H1 (cell line): ENCODE measurements at regions not wholly inside any gene's neighbourhood (a gene's known extent, or its start where the extent isn't known, plus 50 kb on each side); places are given as distances from the start of the nearest gene placed in this dataset.
A peak's percentile ranks its signal among the peaks of the same experiment; 100 is the strongest.

Experiments used
- CTCF ChIA-PET: fragments of 300-600 bp; sonication (Branson Sonifier 250); formaldehyde crosslinking; loops from one replicate; lab custom pipeline; 2021; ENCODE audit not compliant: partially characterized antibody; lab: Charles Lee
- POLR2A ChIA-PET: fragments of 300-600 bp; sonication (Branson Sonifier 250); formaldehyde crosslinking; loops from one replicate; lab custom pipeline; 2021; ENCODE audit warnings: inconsistent platforms; ENCODE audit not compliant: partially characterized antibody; lab: Charles Lee
- DNase-seq, 2 experiments: peaks; one replicate each; pipeline versions ENCODE4 v3.0.0 to v3.0.0-alpha.2; 2010 to 2022; ENCODE audit warnings: low spot score in 2 of 2, low read depth in 1 of 2, mixed read lengths in 1 of 2
- FAIRE-seq: peaks from 2 replicates; lab custom pipeline; 2011; peaks lifted over from hg19 to GRCh38; lab: Jason Lieb, UNC
- H2AFZ ChIP-seq: 2 replicates; pipeline ENCODE4 v1.8.1; 2012; ENCODE audit warnings: low read length, inconsistent platforms
- H2AK5ac ChIP-seq: 2 replicates; pipeline ENCODE4 v1.6.1; 2013; ENCODE audit warnings: low read depth, low read length
- H2BK120ac ChIP-seq: replicated peaks from 2 replicates; pipeline ENCODE3; 2013; ENCODE audit warnings: low read depth, low read length, inconsistent platforms
- H2BK12ac ChIP-seq: 2 replicates; pipeline ENCODE4 v1.6.1; 2013; ENCODE audit warnings: low read depth, low read length
- H2BK15ac ChIP-seq: 2 replicates; pipeline ENCODE4 v1.6.1; 2013; ENCODE audit warnings: low read length
- H2BK20ac ChIP-seq: 2 replicates; pipeline ENCODE4 v1.6.1; 2013; ENCODE audit warnings: low read length
- H2BK5ac ChIP-seq: 2 replicates; pipeline ENCODE4 v1.6.1; 2013; ENCODE audit warnings: low read depth, low read length
- H3K14ac ChIP-seq: 2 replicates; pipeline ENCODE4 v1.6.1; 2013; ENCODE audit warnings: inconsistent platforms; ENCODE audit not compliant: insufficient read length
- H3K18ac ChIP-seq: 2 replicates; pipeline ENCODE4 v1.6.1; 2013; ENCODE audit warnings: low read length; ENCODE audit errors: extremely low read depth
- H3K23ac ChIP-seq: 2 replicates; pipeline ENCODE4 v1.6.1; 2013; ENCODE audit warnings: inconsistent platforms; ENCODE audit not compliant: insufficient read length
- H3K23me2 ChIP-seq: 2 replicates; pipeline ENCODE4 v1.6.1; 2013; ENCODE audit warnings: low read depth, low read length
- H3K27ac ChIP-seq: 2 replicates; pipeline ENCODE4 v1.6.1; 2011; ENCODE audit warnings: low read depth, low read length, inconsistent platforms
- H3K27me3 ChIP-seq, 4 experiments: replicated peaks in 1 of 4; 1 replicate in 1 of 4; 2 replicates in 3 of 4; pipeline versions ENCODE4 v1.6.1 to v1.8.1; 2011 to 2013; ENCODE audit warnings: low read length in 3 of 4, mild to moderate bottlenecking in 3 of 4, inconsistent platforms in 2 of 4, mixed read lengths in 2 of 4, moderate library complexity in 1 of 4; ENCODE audit not compliant: control insufficient read depth in 3 of 4, insufficient read depth in 3 of 4; ENCODE audit errors: extremely low read depth in 1 of 4
- H3K36me3 ChIP-seq, 4 experiments: 2 replicates each; pipeline versions ENCODE4 v1.6.1 to v1.8.1; 2011 to 2013; ENCODE audit warnings: mild to moderate bottlenecking in 4 of 4, low read length in 3 of 4, moderate library complexity in 2 of 4, control low read depth in 1 of 4, inconsistent platforms in 1 of 4; ENCODE audit not compliant: insufficient read depth in 4 of 4, control insufficient read depth in 2 of 4
- H3K4ac ChIP-seq: replicated peaks from 2 replicates; pipeline ENCODE3; 2013; ENCODE audit warnings: low read length, low read depth, mixed read lengths, inconsistent platforms; ENCODE audit not compliant: insufficient read length
- H3K4me1 ChIP-seq, 4 experiments: replicated peaks in 1 of 4; 1 replicate in 1 of 4; 2 replicates in 3 of 4; pipeline versions ENCODE4 v1.6.1 to v1.8.1; 2011 to 2013; ENCODE audit warnings: low read length in 3 of 4, inconsistent platforms in 2 of 4, mixed read lengths in 1 of 4; ENCODE audit not compliant: insufficient read depth in 4 of 4, control insufficient read depth in 3 of 4
- H3K4me2 ChIP-seq, 2 experiments: 2 replicates each; pipeline versions ENCODE4 v1.6.1 to v1.8.1; 2011 to 2013; ENCODE audit warnings: low read depth in 2 of 2, low read length in 2 of 2, control low read depth in 1 of 2, inconsistent platforms in 1 of 2, mild to moderate bottlenecking in 1 of 2; ENCODE audit not compliant: insufficient read depth in 1 of 2
- H3K4me3 ChIP-seq, 4 experiments: fragments of 200-600, 300-600 bp in 1 of 4; sonication (generic), shearing (Covaris generic), sonication (Bioruptor Twin) in 1 of 4; 2 replicates each; pipeline versions ENCODE4 v1.5.1 to v1.8.1; 2011 to 2016; ENCODE audit warnings: low read length in 4 of 4, low read depth in 3 of 4, control low read depth in 2 of 4, inconsistent platforms in 2 of 4, mild to moderate bottlenecking in 2 of 4, mixed read lengths in 1 of 4, moderate library complexity in 1 of 4; ENCODE audit not compliant: insufficient read depth in 2 of 4; ENCODE audit errors: extremely low read depth in 1 of 4
- H3K56ac ChIP-seq: replicated peaks from 2 replicates; pipeline ENCODE3; 2013; ENCODE audit warnings: low read depth, mild to moderate bottlenecking, mixed read lengths, low read length, inconsistent platforms; ENCODE audit not compliant: insufficient read length
- H3K79me1 ChIP-seq: 2 replicates; pipeline ENCODE4 v1.6.1; 2013; ENCODE audit warnings: low read depth, low read length, control low read depth
- H3K79me2 ChIP-seq, 2 experiments: 2 replicates each; pipeline versions ENCODE4 v1.6.1 to v1.8.1; 2012 to 2013; ENCODE audit warnings: low read length in 2 of 2, mild to moderate bottlenecking in 2 of 2, inconsistent platforms in 1 of 2; ENCODE audit not compliant: insufficient read depth in 2 of 2, control insufficient read depth in 1 of 2
- H3K9ac ChIP-seq, 4 experiments: replicated peaks in 1 of 4; 1 replicate in 1 of 4; 2 replicates in 3 of 4; pipeline versions ENCODE4 v1.6.1 to v1.8.1; 2011 to 2013; ENCODE audit warnings: low read depth in 3 of 4, low read length in 3 of 4, control low read depth in 2 of 4, mild to moderate bottlenecking in 2 of 4, moderate library complexity in 2 of 4, inconsistent platforms in 1 of 4; ENCODE audit errors: extremely low read depth in 1 of 4
- H3K9me3 ChIP-seq, 2 experiments: 2 replicates each; pipeline versions ENCODE4 v1.6.1 to v1.8.1; 2012 to 2013; ENCODE audit warnings: mild to moderate bottlenecking in 2 of 2, moderate library complexity in 2 of 2, control low read depth in 1 of 2, inconsistent platforms in 1 of 2, low read depth in 1 of 2, low read length in 1 of 2, mixed read lengths in 1 of 2; ENCODE audit not compliant: insufficient read depth in 2 of 2
- H4K20me1 ChIP-seq, 2 experiments: replicated peaks in 1 of 2; 2 replicates each; pipeline versions ENCODE3 to v1.8.1; 2011 to 2013; ENCODE audit warnings: inconsistent platforms in 2 of 2, low read length in 2 of 2, mild to moderate bottlenecking in 1 of 2; ENCODE audit not compliant: insufficient read depth in 2 of 2, control insufficient read depth in 1 of 2
- H4K5ac ChIP-seq: 2 replicates; pipeline ENCODE4 v1.6.1; 2013; ENCODE audit warnings: low read length, low read depth, mixed read lengths, inconsistent platforms; ENCODE audit not compliant: insufficient read length
- H4K8ac ChIP-seq: 2 replicates; pipeline ENCODE4 v1.8.0; 2013; ENCODE audit warnings: mild to moderate bottlenecking, moderate library complexity, low read length, inconsistent platforms; ENCODE audit not compliant: insufficient read depth; ENCODE audit errors: extremely low read depth
- H4K91ac ChIP-seq: replicated peaks from 2 replicates; pipeline ENCODE3; 2013; ENCODE audit warnings: low read length, mixed read lengths, inconsistent platforms; ENCODE audit not compliant: insufficient read length
- KDM1A ChIP-seq: fragments of 200-600, 300-600 bp; sonication (generic); IDR thresholded peaks from 2 replicates; pipeline ENCODE4 v1.7.1; 2016; ENCODE audit warnings: mild to moderate bottlenecking, low read length, borderline replicate concordance
- KDM5A ChIP-seq: fragments of 200-600 bp; IDR thresholded peaks from 2 replicates; pipeline ENCODE4 v1.7.1; 2012; ENCODE audit warnings: mild to moderate bottlenecking, low read length, inconsistent platforms, mixed read lengths
- SIN3A ChIP-seq, 2 experiments: IDR thresholded peaks in 1 of 2; conservative IDR thresholded peaks in 1 of 2; 2 replicates each; pipeline ENCODE4 v1.6.1; 2011 to 2012; ENCODE audit warnings: low read length in 2 of 2, improper control_type of control experiment in 1 of 2, low read depth in 1 of 2, mild to moderate bottlenecking in 1 of 2
- SP2 ChIP-seq: IDR thresholded peaks from 2 replicates; pipeline ENCODE4 v1.6.1; 2012; ENCODE audit warnings: mild to moderate bottlenecking, low read length, inconsistent platforms
- YY1 ChIP-seq: IDR thresholded peaks from 2 replicates; pipeline ENCODE4 v1.6.1; 2011; ENCODE audit warnings: low read depth, mild to moderate bottlenecking, low read length
- WGBS, 2 experiments: shearing (Covaris generic) in 1 of 2; methylation state at CpG; one replicate each; pipeline versions ENCODE4 v1.1.6 to v1.1.7; 2013 to 2015; ENCODE audit warnings: low lambda C conversion rate in 2 of 2, mixed read lengths in 2 of 2, inconsistent platforms in 1 of 2, low coverage in 1 of 2, missing lambda C conversion rate in 1 of 2; ENCODE audit not compliant: insufficient replicate concordance in 2 of 2, insufficient coverage in 1 of 2, insufficient read length in 1 of 2; ENCODE audit errors: extremely low coverage in 1 of 2, missing lambda C conversion rate in 1 of 2; 5-methylcytosine and 5-hydroxymethylcytosine counted together

DNA sequence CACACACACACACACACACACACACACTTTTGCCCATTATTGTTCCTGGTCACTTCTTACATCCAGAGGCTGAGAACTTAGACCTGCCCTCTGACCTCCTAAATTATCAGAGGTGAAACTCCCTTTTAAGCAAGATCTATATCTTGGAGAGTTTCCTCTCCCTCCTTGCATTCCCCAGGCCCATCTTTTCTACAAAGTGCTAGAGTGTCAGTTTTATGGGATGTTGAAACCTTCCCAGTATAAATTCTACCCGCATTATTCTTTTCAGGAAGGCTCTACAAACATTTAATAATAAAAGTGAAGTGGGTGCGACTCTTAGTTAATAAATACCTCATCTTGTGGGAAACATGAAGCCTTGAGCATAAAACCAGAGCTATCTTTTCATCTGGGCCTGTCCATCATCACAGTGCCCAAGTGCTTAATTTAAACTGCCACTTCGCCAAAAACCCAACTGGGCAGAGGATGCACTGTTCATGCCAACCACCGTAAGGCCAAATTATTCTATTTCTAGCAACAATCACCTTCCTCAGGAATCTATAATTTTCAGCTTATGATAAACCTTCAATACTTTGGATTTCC lies 458.2 kb upstream of the RUNX1 start:
- peak overlapping the region; percentile 36 to 58; a peak in 1 of 4 replicates for H3K4me2 ChIP-seq
- no peak overlapping the region for H3K27ac ChIP-seq
- no peaks in the 10 kb centered on the region for H3K27me3 ChIP-seq
- H3K79me2 ChIP-seq: no peaks in the 10 kb centered on the region
- POLR2A ChIA-PET: no interaction called here
- 96% methylated on average over 4 of the region's 4 CpGs; no CpG with 5 or more reads in 1 of the 2 experiments for WGBS, 2 experiments
- H3K18ac ChIP-seq: peak overlapping the region; percentile 63; the same call in 1 of the 2 replicates
- H3K36me3 ChIP-seq: no peaks in the 10 kb centered on the region
- no peak overlapping the region for H4K5ac ChIP-seq
- H3K56ac ChIP-seq: no peak overlapping the region
- DNase-seq (no peak), FAIRE-seq (no peak)
- H3K79me1 ChIP-seq: no peaks in the 10 kb centered on the region
- no peak overlapping the region for H3K23ac ChIP-seq
- H3K14ac ChIP-seq: no peak overlapping the region
- no peaks in the 10 kb centered on the region for H3K9me3 ChIP-seq
- no peak overlapping the region for H2AFZ ChIP-seq
- H3K4me3 ChIP-seq: peak overlapping the region in 1 of 4 experiments; percentile 43; a peak in 1 of 8 replicates
- H2BK5ac ChIP-seq: no peak overlapping the region
- no peak overlapping the region for H3K9ac ChIP-seq
- no peak overlapping the region for H2BK15ac ChIP-seq
- no peaks in the 10 kb centered on the region for H3K23me2 ChIP-seq
- no peak overlapping the region for H3K4ac ChIP-seq
- H2BK12ac ChIP-seq: peak overlapping the region; percentile 22; the same call in 1 of the 2 replicates
- no peaks in the 10 kb centered on the region for H4K20me1 ChIP-seq
- no peak overlapping the region for H2AK5ac ChIP-seq
- H4K8ac ChIP-seq: no peak overlapping the region
- H3K4me1 ChIP-seq: peaks cover 8 to 29% (median 20%) of the 10 kb centered on the region in 4 experiments
- no peak overlapping the region for H4K91ac ChIP-seq
- H2BK20ac ChIP-seq: 0 out of 2 replicates have a peak overlapping the region, but pooled peaks have one; percentile 66
- peak overlapping the region; percentile 79 for H2BK120ac ChIP-seq
- CTCF ChIA-PET: interaction anchor here (0.6 to 2.0 kb wide), 5 partner anchors 13 to 303 kb away, joined by 3 to 6 read pairs (median 3); no protein-coding TSS in a partner anchor
- TF ChIP-seq SIN3A (conservative IDR thresholded peaks at IDR 0.05 in 1 of 2, IDR thresholded peaks at IDR 0.05 in 1 of 2; ENCODE audit: low read depth in 1 of 2, low read length in 2 of 2) (no peak), YY1 (no peak), KDM5A (no peak), SP2 (no peak), KDM1A (no peak)
